ENCODE measurements at regions not wholly inside any gene's neighbourhood (a gene's known extent, or its start where the extent isn't known, plus 50 kb on each side); places are given as distances from the start of the nearest gene placed in this dataset.

GRCh38 chr5:67515762-67516161 is 319.2 kb upstream of the CD180 start:
- H3K36me3 ChIP-seq (ENCODE audit: control insufficient read depth in 4 of 4, insufficient read depth in 3 of 4, low read depth in 1 of 4, low read length in 3 of 4) = peaks cover 0 to 1% (median 0%) of the 10 kb centered on the region in 4 donors
- 90% methylated on average over 2 of the region's 2 CpGs for whole genome bisulfite sequencing
- H3K27ac ChIP-seq (ENCODE audit: low read depth in 1 of 2, low read length in 2 of 2) = no peak overlapping the region
- no peak overlapping the region for H3K4me3 ChIP-seq (ENCODE audit: low read depth in 1 of 3, low read length in 3 of 3)
- H3K9ac ChIP-seq (ENCODE audit: low read depth in 1 of 2, low read length in 2 of 2) = no peak overlapping the region
- no peaks in the 10 kb centered on the region for H3K27me3 ChIP-seq (ENCODE audit: control insufficient read depth in 4 of 4, insufficient read depth in 4 of 4, low read length in 3 of 4)
- H3K4me1 ChIP-seq (ENCODE audit: control insufficient read depth in 4 of 4, insufficient read depth in 4 of 4, low read length in 3 of 4) = peaks cover 0 to 4% (median 0%) of the 10 kb centered on the region in 4 donors
- H3K9me3 ChIP-seq (ENCODE audit: control insufficient read depth in 4 of 4, low read length in 3 of 4) = no peaks in the 10 kb centered on the region
- no peak for DNase-seq (ENCODE audit: low spot score)
- TF ChIP-seq NR2F2 (IDR thresholded peaks at IDR 0.05) = no peak
- no peak for TF ChIP-seq FOXA1 (IDR thresholded peaks at IDR 0.05)
- TF ChIP-seq ATF3 (IDR thresholded peaks at IDR 0.05) = no peak
- TF ChIP-seq CTCF (IDR thresholded peaks at IDR 0.05; ENCODE audit: low read depth, low read length, missing input control) = no peak
- TF ChIP-seq REST (IDR thresholded peaks at IDR 0.05) = no peak
- no peak for TF ChIP-seq EGR1 (IDR thresholded peaks at IDR 0.05; ENCODE audit: low read depth in 2 of 2)
- no peak for TF ChIP-seq ZBTB33 (IDR thresholded peaks at IDR 0.05)
- TF ChIP-seq HNF4G (IDR thresholded peaks at IDR 0.05) = no peak
- no peak for TF ChIP-seq FOXA2 (IDR thresholded peaks at IDR 0.05)
- TF ChIP-seq TAF1 (conservative IDR thresholded peaks at IDR 0.05) = no peak
- TF ChIP-seq HNF4A (conservative IDR thresholded peaks at IDR 0.05) = no peak
- no peak for TF ChIP-seq RAD21 (IDR thresholded peaks at IDR 0.05)
- no peak for TF ChIP-seq MAX (IDR thresholded peaks at IDR 0.05)

- no peak overlapping the region for H3K4me3 ChIP-seq (ENCODE audit: low read depth in 1 of 3, low read length in 3 of 3)
- TF ChIP-seq JUND (IDR thresholded peaks at IDR 0.05) = no peak
- TF ChIP-seq HNF4A (conservative IDR thresholded peaks at IDR 0.05) = no peak
- TF ChIP-seq ATF3 (IDR thresholded peaks at IDR 0.05) = no peak
- no peak for TF ChIP-seq SP1 (IDR thresholded peaks at IDR 0.05)
- TF ChIP-seq CTCF (IDR thresholded peaks at IDR 0.05; ENCODE audit: low read depth, low read length, missing input control) = no peak
- TF ChIP-seq NR2F2 (IDR thresholded peaks at IDR 0.05) = no peak
- TF ChIP-seq HNF4G (IDR thresholded peaks at IDR 0.05) = no peak
- no peak for TF ChIP-seq GABPA (IDR thresholded peaks at IDR 0.05 in 1 of 2, conservative IDR thresholded peaks at IDR 0.05 in 1 of 2)
- no peak for TF ChIP-seq REST (IDR thresholded peaks at IDR 0.05)
- TF ChIP-seq FOXA1 (IDR thresholded peaks at IDR 0.05) = no peak
- no peaks in the 10 kb centered on the region for H3K9me3 ChIP-seq (ENCODE audit: control insufficient read depth in 4 of 4, low read length in 3 of 4)
- peaks cover 0 to 1% (median 0%) of the 10 kb centered on the region in 4 donors for H3K36me3 ChIP-seq (ENCODE audit: control insufficient read depth in 4 of 4, insufficient read depth in 3 of 4, low read depth in 1 of 4, low read length in 3 of 4)
- no peaks in the 10 kb centered on the region for H3K27me3 ChIP-seq (ENCODE audit: control insufficient read depth in 4 of 4, insufficient read depth in 4 of 4, low read length in 3 of 4)
- no peak overlapping the region for H3K27ac ChIP-seq (ENCODE audit: low read depth in 1 of 2, low read length in 2 of 2)
- peaks cover 0 to 4% (median 0%) of the 10 kb centered on the region in 4 donors for H3K4me1 ChIP-seq (ENCODE audit: control insufficient read depth in 4 of 4, insufficient read depth in 4 of 4, low read length in 3 of 4)
- no peak for DNase-seq (ENCODE audit: low spot score)
- 87% methylated on average over 7 of the region's 7 CpGs for WGBS
- no peak overlapping the region for H3K9ac ChIP-seq (ENCODE audit: low read depth in 1 of 2, low read length in 2 of 2)
Measured at GRCh38 chr5:67515020-67515689, 318.6 kb upstream of the CD180 start.

Data from liver (tissue), 8 donors.